HCT116 (cell line): ENCODE measurements at regions not wholly inside any gene's neighbourhood (a gene's known extent, or its start where the extent isn't known, plus 50 kb on each side); places are given as distances from the start of the nearest gene placed in this dataset.

Experiments used
- CTCF ChIP-seq, 3 experiments: fragments of 200-600 bp in 1 of 3; sonication (generic) in 1 of 3; IDR thresholded peaks in 2 of 3; conservative IDR thresholded peaks in 1 of 3; 2 replicates each; pipeline ENCODE4 v1.5.1; 2012 to 2017; ENCODE audit warnings: low read depth in 2 of 3, low read length in 2 of 3, antibody characterized with exemption in 1 of 3, borderline replicate concordance in 1 of 3, control low read depth in 1 of 3, mild to moderate bottlenecking in 1 of 3, mixed read lengths in 1 of 3, mixed run types in 1 of 3, moderate library complexity in 1 of 3; ENCODE audit not compliant: insufficient read depth in 1 of 3
- POLR2A ChIP-seq: IDR thresholded peaks from 2 replicates; pipeline ENCODE4 v1.7.0; 2011; ENCODE audit warnings: borderline replicate concordance; ENCODE audit not compliant: insufficient read depth, insufficient read length; ENCODE audit errors: extremely low read depth
- TF ChIP-seq, protein P1 (sequence below): IDR thresholded peaks from 2 replicates; pipeline ENCODE4 v1.6.1; 2012; ENCODE audit warnings: low read depth

- TF ChIP-seq CTCF (IDR thresholded peaks at IDR 0.05 in 2 of 3, conservative IDR thresholded peaks at IDR 0.05 in 1 of 3; ENCODE audit: borderline replicate concordance in 1 of 3, insufficient read depth in 1 of 3, low read depth in 2 of 3, low read length in 2 of 3) = no peak
- TF ChIP-seq POLR2A = no peak
- TF ChIP-seq, protein P1, sequence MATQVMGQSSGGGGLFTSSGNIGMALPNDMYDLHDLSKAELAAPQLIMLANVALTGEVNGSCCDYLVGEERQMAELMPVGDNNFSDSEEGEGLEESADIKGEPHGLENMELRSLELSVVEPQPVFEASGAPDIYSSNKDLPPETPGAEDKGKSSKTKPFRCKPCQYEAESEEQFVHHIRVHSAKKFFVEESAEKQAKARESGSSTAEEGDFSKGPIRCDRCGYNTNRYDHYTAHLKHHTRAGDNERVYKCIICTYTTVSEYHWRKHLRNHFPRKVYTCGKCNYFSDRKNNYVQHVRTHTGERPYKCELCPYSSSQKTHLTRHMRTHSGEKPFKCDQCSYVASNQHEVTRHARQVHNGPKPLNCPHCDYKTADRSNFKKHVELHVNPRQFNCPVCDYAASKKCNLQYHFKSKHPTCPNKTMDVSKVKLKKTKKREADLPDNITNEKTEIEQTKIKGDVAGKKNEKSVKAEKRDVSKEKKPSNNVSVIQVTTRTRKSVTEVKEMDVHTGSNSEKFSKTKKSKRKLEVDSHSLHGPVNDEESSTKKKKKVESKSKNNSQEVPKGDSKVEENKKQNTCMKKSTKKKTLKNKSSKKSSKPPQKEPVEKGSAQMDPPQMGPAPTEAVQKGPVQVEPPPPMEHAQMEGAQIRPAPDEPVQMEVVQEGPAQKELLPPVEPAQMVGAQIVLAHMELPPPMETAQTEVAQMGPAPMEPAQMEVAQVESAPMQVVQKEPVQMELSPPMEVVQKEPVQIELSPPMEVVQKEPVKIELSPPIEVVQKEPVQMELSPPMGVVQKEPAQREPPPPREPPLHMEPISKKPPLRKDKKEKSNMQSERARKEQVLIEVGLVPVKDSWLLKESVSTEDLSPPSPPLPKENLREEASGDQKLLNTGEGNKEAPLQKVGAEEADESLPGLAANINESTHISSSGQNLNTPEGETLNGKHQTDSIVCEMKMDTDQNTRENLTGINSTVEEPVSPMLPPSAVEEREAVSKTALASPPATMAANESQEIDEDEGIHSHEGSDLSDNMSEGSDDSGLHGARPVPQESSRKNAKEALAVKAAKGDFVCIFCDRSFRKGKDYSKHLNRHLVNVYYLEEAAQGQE = no peak
These were observed 180.9 kb downstream of the REEP3 start for GRCh38 chr10:63702092-63702491.
